HFF-Myc (cell line): ENCODE measurements at regions not wholly inside any gene's neighbourhood (a gene's known extent, or its start where the extent isn't known, plus 50 kb on each side); places are given as distances from the start of the nearest gene placed in this dataset.

Experiments used
- DNase-seq: peaks from one replicate; pipeline ENCODE4 v3.0.0-alpha.2; 2011; ENCODE audit warnings: low read depth; ENCODE audit errors: extremely low read depth
- H3K4me3 ChIP-seq: replicated peaks from 2 replicates; pipeline ENCODE4 v1.5.1; 2011; ENCODE audit warnings: low read depth, mild to moderate bottlenecking, control low read depth, low read length
- TF ChIP-seq, protein P1 (sequence below): IDR thresholded peaks from 2 replicates; pipeline ENCODE4 v1.5.1; 2012; ENCODE audit warnings: mild to moderate bottlenecking, low read depth, low read length, control low read depth; ENCODE audit errors: missing control alignments

DNA sequence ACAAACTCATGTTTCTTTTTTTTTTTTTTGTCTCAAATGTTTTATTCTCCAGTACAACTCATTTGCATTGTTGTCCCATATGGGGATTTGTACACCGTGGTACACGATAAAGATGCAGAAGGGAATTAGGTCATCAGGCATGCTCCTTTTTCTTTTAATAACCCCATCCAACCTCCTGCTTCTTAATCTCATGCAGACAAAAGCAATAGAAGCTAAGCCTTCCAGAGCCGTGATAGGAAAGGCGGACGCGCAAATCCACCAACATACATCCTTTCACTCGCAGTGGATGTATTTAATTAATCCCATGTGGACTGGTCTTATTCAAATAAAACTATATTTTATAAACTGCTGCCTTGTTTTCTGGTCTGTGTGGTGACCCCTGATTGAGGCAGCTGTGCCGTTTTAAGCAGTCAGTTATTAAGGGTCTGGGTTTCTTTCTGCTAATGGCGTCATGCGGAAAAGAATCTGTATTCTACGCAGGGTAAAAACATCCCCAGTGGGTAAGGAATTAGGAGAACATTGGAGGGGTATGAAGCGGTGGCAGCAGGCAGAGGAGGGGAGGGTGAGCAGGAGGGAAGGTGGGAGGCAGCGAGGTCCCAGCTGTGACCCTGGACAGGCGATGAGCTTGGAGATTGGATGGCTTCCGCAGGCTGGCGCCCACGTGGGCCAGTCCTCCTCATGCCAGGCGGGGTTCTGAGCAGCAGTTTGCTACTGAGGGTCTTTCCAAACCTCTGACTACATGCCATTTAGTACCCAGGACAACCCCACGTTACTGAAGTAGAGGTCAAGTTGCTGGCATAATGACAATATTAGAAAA, 172.8 kb downstream of the LINC00237 start:
- DNase-seq, result no peak
- H3K4me3 ChIP-seq, result no peak overlapping the region
- TF ChIP-seq, protein P1, sequence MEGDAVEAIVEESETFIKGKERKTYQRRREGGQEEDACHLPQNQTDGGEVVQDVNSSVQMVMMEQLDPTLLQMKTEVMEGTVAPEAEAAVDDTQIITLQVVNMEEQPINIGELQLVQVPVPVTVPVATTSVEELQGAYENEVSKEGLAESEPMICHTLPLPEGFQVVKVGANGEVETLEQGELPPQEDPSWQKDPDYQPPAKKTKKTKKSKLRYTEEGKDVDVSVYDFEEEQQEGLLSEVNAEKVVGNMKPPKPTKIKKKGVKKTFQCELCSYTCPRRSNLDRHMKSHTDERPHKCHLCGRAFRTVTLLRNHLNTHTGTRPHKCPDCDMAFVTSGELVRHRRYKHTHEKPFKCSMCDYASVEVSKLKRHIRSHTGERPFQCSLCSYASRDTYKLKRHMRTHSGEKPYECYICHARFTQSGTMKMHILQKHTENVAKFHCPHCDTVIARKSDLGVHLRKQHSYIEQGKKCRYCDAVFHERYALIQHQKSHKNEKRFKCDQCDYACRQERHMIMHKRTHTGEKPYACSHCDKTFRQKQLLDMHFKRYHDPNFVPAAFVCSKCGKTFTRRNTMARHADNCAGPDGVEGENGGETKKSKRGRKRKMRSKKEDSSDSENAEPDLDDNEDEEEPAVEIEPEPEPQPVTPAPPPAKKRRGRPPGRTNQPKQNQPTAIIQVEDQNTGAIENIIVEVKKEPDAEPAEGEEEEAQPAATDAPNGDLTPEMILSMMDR, result no peak

DNA sequence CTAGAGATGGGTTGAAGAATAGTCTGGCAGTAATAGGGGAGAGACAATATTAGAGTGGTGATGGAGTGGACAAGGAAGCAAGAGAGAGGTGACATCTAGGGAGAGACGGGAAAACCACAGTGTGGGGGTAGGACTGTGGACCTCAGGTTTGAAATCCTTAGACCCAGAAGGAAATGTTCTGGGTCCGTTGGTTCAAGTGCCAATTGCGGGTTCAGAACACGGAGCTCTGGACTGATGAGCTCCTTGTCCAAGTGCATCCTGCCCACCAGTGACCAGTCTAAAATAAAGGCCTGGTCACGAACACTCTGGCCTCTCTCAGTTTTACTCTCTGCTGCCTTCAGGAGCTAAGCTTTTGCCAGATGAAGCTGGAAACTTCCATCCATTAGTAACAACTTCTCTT, 174.0 kb downstream of the LINC00237 start:
- DNase-seq, result no peak

DNA sequence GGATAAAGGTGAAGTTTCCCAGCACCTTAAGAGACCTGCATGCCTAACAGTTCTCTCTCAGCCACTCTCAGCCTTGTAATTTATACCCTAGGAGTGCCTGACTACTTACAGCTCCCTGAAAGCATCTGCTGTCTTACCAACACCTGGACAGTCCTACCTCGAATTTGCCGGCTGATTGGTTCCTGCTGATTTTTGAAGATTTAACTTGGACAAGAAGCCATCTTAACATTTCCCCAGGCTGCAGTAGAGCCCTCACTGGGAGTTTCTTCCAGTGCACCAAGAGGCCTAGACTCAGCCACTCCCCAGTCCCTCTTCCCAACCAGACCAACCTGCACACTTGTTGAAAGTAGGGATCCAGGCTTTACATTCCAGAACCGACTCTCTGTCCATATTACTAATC, 174.5 kb downstream of the LINC00237 start:
- H3K4me3 ChIP-seq, result no peak overlapping the region
- no peak for DNase-seq
- TF ChIP-seq, protein P1, result no peak

More for the DNA sequence above, 174.0 kb downstream of the LINC00237 start:
- TF ChIP-seq, protein P1, result no peak
- H3K4me3 ChIP-seq, result no peak overlapping the region

DNA sequence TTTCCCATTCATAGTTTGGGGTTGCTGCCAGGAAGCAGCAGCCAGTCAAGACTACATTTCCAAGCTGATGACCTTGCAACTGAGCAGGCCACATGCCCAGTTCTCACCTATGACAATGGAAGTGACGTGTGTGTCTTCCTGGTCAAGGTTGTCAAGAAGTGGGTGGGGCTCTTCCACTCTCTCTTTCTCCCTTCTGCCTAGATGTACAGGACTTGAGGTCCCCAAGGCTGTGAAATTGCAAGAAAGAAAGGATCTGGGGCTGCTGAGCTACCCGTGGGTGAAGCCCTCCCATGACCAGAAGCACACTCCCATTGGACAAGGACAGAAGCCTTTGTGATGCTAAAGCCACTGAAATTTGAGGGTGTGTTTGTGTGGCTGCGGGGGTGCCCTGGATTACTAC, 175.1 kb downstream of the LINC00237 start:
- no peak for DNase-seq
- TF ChIP-seq, protein P1, result no peak
- H3K4me3 ChIP-seq, result no peak overlapping the region

DNA sequence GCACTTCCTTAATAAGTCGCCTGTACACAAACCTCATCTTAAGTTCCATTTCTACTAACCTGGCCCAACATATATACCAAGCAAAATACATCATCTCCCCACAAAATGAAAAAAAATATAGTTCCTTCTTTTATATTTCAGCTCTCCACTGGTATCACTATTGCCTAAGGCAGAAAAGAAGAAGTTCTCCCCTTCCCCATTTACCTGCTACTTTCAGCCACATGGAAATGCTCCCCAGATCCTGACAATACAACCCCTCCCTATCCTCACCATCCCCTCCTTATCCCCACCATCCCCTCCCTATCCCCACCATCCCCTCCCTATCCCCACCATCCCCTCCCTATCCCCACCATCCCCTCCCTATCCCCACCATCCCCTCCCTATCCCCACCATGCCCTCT, 175.7 kb downstream of the LINC00237 start:
- DNase-seq, result no peak
- no peak overlapping the region for H3K4me3 ChIP-seq
- TF ChIP-seq, protein P1, result no peak

DNA sequence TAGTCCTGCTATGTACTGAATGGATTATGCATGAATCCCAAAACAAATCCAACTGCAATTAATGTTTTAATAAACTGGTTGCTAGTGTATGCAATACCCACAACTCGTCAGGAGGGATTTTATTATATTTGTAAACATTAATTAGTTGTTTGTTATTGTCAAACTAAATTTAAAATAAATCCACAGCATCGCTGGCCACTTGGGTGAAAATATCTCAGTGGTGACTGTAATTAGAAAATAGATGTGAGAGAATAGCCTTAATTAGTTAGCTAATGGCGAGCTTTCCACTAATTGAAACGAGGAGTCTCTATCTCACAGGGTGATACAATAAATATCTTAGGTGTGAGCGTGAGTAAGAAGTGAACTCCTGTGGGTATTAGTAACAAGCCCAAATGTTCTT, 176.8 kb downstream of the LINC00237 start:
- no peak overlapping the region for H3K4me3 ChIP-seq
- TF ChIP-seq, protein P1, result no peak
- DNase-seq, result no peak
